ENCODE measurements at regions not wholly inside any gene's neighbourhood (a gene's known extent, or its start where the extent isn't known, plus 50 kb on each side); places are given as distances from the start of the nearest gene placed in this dataset.
A peak's percentile ranks its signal among the peaks of the same experiment; 100 is the strongest.

DNA sequence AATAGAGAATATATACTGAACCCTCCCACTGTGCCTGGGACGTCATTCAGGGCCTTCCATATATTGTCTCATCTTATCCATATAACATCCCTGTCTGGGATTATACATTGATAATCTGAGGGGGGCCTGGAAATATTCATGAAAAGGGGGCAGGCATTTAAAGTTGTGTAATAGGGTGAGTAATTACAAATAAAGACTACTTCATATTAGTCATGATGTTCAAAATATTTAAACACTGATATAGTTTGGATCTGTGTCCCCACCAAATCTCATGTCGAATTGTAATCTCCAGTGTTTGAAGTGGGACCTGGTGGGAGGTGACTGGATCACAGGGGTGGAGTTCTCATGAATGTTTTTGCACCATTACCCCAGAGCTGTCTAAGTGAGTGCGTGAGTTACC lies 97.8 kb downstream of the AQP9 start:
- DNase-seq (ENCODE audit: low read depth in 2 of 3, low spot score in 1 of 3): no peak

- DNase-seq (ENCODE audit: low read depth in 2 of 3, low spot score in 1 of 3): no peak
Measured at GRCh38 chr15:58240191-58240932, 102.2 kb downstream of the AQP9 start.

GRCh38 chr15:58241872-58242271 lies 103.7 kb downstream of the AQP9 start:
- no peak for DNase-seq (ENCODE audit: low read depth in 2 of 3, low spot score in 1 of 3)

GRCh38 chr15:58243070-58243469 lies 104.9 kb downstream of the AQP9 start:
- DNase-seq (ENCODE audit: low read depth in 2 of 3, low spot score in 1 of 3): no peak

- DNase-seq (ENCODE audit: low read depth in 2 of 3, low spot score in 1 of 3): no peak
Measured at GRCh38 chr15:58244536-58244935, 106.4 kb downstream of the AQP9 start.

- no peak for DNase-seq (ENCODE audit: low read depth in 2 of 3, low spot score in 1 of 3)
Measured at GRCh38 chr15:58246041-58246440, 107.9 kb downstream of the AQP9 start.

- DNase-seq (ENCODE audit: low read depth in 2 of 3, low spot score in 1 of 3): no peak
Measured at GRCh38 chr15:58247855-58248842, 110.0 kb downstream of the AQP9 start.

- peak in 1 of 3 donors; percentile 11 for DNase-seq (ENCODE audit: low read depth in 2 of 3, low spot score in 1 of 3)
Measured at GRCh38 chr15:58249646-58250312, 111.6 kb downstream of the AQP9 start.

GRCh38 chr15:58252586-58253323 lies 114.6 kb downstream of the AQP9 start:
- DNase-seq (ENCODE audit: low read depth in 2 of 3, low spot score in 1 of 3): no peak

DNA sequence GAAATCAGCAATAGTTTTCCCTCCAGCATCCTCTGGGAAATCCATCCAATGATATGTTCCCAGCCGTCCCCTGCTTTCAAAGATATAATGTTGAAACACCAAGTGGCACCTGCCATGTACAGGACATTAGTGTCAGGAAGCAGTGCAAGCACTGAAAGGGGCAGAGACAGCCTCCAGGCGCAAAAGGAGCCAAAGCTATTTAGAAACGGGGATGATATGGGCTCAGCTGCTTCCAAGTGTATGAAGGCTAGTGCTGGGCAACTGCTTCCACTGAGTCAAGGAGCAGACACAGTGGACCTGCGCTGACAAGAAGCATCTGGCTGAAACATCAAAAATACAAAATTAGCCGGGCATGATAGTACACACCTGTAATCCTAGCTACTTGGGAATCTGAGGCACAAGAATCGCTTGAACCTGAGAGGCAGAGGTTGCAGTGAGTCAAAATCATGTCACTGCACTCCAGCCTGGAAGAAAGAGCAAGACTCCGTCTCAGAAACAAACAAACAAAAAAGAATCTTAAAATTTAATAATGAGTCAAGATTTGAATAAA lies 119.7 kb downstream of the AQP9 start:
- no peak for DNase-seq (ENCODE audit: low read depth in 2 of 3, low spot score in 1 of 3)

DNA sequence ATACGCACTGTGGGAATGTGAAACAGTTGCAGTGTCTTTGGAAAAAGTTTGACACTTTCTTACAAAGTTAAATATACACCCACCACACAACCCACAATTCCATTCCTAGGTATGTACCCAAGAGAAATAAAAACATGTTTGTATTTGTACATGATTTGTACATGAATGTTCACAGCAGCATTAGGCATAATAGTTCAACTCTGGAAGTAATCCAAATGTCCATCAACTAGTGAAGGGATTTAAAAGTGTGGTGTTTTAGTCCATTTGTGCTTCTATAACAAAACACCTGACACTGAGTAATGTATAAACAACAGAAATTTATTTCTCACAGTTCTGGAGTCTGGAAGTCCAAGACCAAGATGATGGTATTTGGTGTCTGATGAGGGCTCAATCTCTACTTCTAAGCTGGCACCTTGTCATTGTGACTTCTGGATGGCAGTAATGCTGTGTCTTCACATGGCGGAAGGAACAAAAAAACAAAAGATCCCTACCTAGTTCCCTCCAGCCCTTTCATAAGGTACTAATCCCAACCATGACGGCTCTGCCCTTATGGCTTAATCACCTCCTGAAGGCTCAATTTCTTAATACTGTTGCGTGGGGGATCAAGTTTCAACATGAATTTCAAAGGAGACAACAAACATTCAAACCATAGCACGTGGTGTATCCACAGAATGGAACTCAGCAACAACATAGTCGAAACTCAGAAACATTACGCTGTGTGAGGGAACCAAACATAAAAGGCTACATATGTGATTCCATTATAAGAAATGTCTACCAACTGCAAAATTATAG lies 120.5 kb downstream of the AQP9 start:
- no peak for DNase-seq (ENCODE audit: low read depth in 2 of 3, low spot score in 1 of 3)

DNA sequence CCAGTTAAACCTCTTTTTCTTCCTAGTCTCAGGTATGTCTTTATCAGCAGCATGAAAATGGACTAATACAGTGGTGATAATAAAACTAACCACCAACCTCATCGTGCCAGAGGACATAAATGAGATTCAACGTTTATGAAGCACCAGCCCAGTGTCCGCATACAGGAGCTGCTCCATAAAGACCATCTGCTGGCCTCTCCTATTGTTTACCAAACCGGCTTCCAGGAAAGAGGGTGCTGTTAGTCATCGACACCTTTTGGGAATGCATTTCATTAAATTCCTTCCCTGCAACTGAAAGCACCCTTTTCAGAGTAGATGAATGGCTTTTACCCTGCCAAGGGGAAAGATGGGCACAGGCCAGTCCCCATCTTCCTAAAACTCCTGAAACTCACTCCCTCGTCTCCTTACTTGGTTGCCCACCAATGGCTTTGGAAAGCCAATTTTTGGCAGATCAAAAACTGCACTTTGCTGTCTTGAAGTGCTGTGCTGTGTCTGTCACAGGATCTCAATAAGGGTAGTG lies 122.1 kb downstream of the AQP9 start:
- no peak for DNase-seq (ENCODE audit: low read depth in 2 of 3, low spot score in 1 of 3)

- no peak for DNase-seq (ENCODE audit: low read depth in 2 of 3, low spot score in 1 of 3)
Measured at GRCh38 chr15:58260725-58261267, 122.6 kb downstream of the AQP9 start.

- DNase-seq (ENCODE audit: low read depth in 2 of 3, low spot score in 1 of 3): no peak
Measured at GRCh38 chr15:58261368-58261767, 123.2 kb downstream of the AQP9 start.

DNA sequence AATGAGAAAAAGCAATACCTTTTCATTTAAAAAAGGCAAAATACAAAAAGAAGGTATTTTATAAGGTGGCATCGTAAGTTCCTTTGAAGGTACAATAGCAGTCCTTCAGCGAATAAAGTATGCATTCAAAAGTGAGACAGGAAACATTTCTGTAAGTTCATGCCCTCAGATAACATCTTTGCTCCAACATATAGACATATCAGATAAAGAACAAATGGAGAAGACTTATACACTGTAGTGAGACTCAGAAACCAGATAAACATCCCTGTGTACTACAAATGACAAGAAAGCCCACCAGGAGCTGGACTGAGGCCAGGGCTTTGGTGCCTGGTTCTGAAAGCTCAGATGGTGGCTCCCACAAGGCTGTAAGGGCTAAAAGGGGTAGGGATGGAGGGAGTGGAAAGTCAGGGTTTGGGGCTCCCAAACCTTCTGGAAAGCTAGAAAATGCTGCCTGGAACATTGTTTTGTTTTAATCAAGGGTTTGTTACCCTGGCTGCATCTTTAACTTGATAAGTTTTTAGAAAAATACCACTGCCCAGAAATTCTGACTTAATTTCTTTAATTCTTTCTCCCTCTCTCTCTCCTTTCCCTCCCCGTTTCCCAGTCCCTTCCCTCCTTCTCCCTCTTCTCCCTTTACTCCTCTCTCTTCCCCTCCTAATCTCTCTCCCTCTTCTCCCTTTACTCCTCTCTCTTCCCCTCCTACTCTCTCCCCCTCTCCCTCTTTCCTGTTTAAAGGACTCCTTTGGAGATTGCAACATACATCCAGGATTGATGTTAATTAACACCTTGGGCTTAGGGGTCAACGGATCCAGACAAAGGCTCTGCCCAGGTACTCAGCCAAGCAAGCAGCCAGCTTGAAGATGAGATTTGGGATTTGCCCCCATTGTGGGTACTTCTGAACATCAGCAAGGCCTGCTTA lies 126.1 kb downstream of the AQP9 start:
- no peak for DNase-seq (ENCODE audit: low read depth in 2 of 3, low spot score in 1 of 3)

- DNase-seq (ENCODE audit: low read depth in 2 of 3, low spot score in 1 of 3): no peak
Measured at GRCh38 chr15:58267051-58267450, 128.9 kb downstream of the AQP9 start.

DNA sequence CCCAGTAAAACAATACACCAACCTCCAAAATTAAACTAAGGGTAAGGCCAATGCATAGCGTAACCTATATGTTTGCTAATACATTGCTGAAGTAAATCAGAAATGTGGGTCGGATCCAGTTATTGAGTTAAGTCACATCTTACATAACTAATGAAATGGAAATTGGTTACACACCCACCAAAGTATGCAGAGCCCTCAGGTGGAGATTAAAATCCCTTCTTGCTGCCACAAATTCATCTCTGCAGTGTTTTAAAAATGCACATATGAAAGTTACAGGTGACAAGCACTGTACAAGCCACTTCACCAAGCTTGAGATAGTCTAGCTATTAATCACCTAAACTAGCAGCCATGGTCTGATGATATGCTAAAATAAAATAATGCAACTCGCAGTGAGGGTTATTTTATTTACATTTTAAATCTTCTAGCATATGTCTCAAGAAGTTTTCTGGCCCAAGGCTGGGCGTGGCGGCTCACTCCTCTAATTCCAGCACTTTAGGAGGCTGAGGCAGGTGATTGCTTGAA lies 130.6 kb downstream of the AQP9 start:
- no peak for DNase-seq (ENCODE audit: low read depth in 2 of 3, low spot score in 1 of 3)

Data from stimulated activated CD4-positive, alpha-beta T cell treated with anti-CD3 and anti-CD28 coated beads, Interleukin-12 subunit alpha, Interleukin-12 subunit beta, amount 100 ng/mL, for 48 hours (primary cell).